K562 (cell line): ENCODE measurements at regions not wholly inside any gene's neighbourhood (a gene's known extent, or its start where the extent isn't known, plus 50 kb on each side); places are given as distances from the start of the nearest gene placed in this dataset.

Experiments used
- ATAC-seq: fragments of 200-7000 bp; cut with Tn5 transposase; 3 replicates; pipeline ENCODE4 v1.9.1; 2020; ENCODE audit warnings: moderate library complexity
- BruUV-seq: library from RNA; stranded (reverse); fragments of 400-500 nt; replicated peaks from 2 replicates; lab custom pipeline; 2021; lab: Mats Ljungman, UMichigan
- CTCF ChIA-PET: fragments of 300-600 bp; formaldehyde crosslinking; extraction: SDS; loops from one replicate; lab custom pipeline; 2021; ENCODE audit warnings: low intra/inter-chr PET ratio; lab: Yijun Ruan, JAX
- POLR2A ChIA-PET: fragments of 300-600, 350-650 bp; sonication (Branson Sonifier 250); formaldehyde crosslinking; extraction: SDS; loops from one replicate; lab custom pipeline; 2021; ENCODE audit warnings: antibody characterized with exemption, inconsistent platforms; lab: Yijun Ruan, JAX
- DNase-seq, 4 experiments: peaks; one replicate each; pipeline versions ENCODE4 v3.0.0 to v3.0.0-alpha.2; 2011 to 2018; ENCODE audit warnings: low spot score in 3 of 4, mixed read lengths in 3 of 4; ENCODE audit errors: extremely low read depth in 1 of 4
- FAIRE-seq: peaks from 2 replicates; lab custom pipeline; 2011; peaks lifted over from hg19 to GRCh38; lab: Jason Lieb, UNC
- H2AFZ ChIP-seq: 2 replicates; pipeline ENCODE4 v1.6.0; 2011; ENCODE audit warnings: low read depth, low read length, control low read depth, inconsistent platforms
- H3K27ac ChIP-seq: fragments of 200-600 bp; 3 replicates; pipeline ENCODE4 v1.8.0; 2011; ENCODE audit warnings: low read depth, mild to moderate bottlenecking, control low read depth, inconsistent platforms, low read length, moderate library complexity, mixed read lengths; ENCODE audit errors: extremely low read depth
- H3K27me3 ChIP-seq, 2 experiments: fragments of 300-600 bp in 1 of 2; 2 replicates in 1 of 2; 3 replicates in 1 of 2; pipeline versions ENCODE4 v1.6.0 to v1.8.0; 2011; ENCODE audit warnings: inconsistent platforms in 2 of 2, low read length in 2 of 2, mild to moderate bottlenecking in 1 of 2, mixed read lengths in 1 of 2, moderate library complexity in 1 of 2; ENCODE audit not compliant: control insufficient read depth in 2 of 2, insufficient read depth in 2 of 2
- H3K36me3 ChIP-seq: fragments of 300-600 bp; 3 replicates; pipeline ENCODE4 v1.8.0; 2011; ENCODE audit warnings: mild to moderate bottlenecking, low read length, inconsistent platforms; ENCODE audit not compliant: control insufficient read depth, insufficient read depth
- H3K4me1 ChIP-seq, 2 experiments: fragments of 200-600 bp in 1 of 2; replicated peaks in 1 of 2; 2 replicates in 1 of 2; 3 replicates in 1 of 2; pipeline versions ENCODE4 v1.5.1 to v1.8.0; 2011; ENCODE audit warnings: inconsistent platforms in 2 of 2, low read length in 2 of 2, mild to moderate bottlenecking in 1 of 2, mixed read lengths in 1 of 2, moderate library complexity in 1 of 2; ENCODE audit not compliant: control insufficient read depth in 2 of 2, insufficient read depth in 2 of 2
- H3K4me2 ChIP-seq: 2 replicates; pipeline ENCODE4 v1.6.1; 2011; ENCODE audit warnings: low read length, control low read depth, inconsistent platforms, mixed read lengths; ENCODE audit not compliant: insufficient read depth
- H3K4me3 ChIP-seq: fragments of 200-600 bp; sonication (generic), shearing (Covaris generic); 2 replicates; pipeline ENCODE4 v1.5.1; 2016; ENCODE audit warnings: control low read depth, inconsistent platforms
- H3K79me2 ChIP-seq: fragments of 200-600 bp; 3 replicates; pipeline ENCODE4 v1.8.0; 2011; ENCODE audit warnings: low read length, inconsistent platforms; ENCODE audit not compliant: control insufficient read depth, insufficient read depth
- H3K9ac ChIP-seq, 2 experiments: 2 replicates each; pipeline versions ENCODE4 v1.6.0 to v1.6.1; 2011; ENCODE audit warnings: low read depth in 2 of 2, low read length in 2 of 2, control low read depth in 1 of 2, inconsistent platforms in 1 of 2, mild to moderate bottlenecking in 1 of 2, mixed read lengths in 1 of 2; ENCODE audit not compliant: insufficient read depth in 1 of 2
- H3K9me1 ChIP-seq: one replicate; pipeline ENCODE4 v1.6.0; 2011; ENCODE audit warnings: inconsistent platforms, mild to moderate bottlenecking, low read length, moderate library complexity; ENCODE audit not compliant: control insufficient read depth, insufficient read depth
- H3K9me3 ChIP-seq: replicated peaks from 2 replicates; pipeline ENCODE4 v1.5.1; 2011; ENCODE audit warnings: low read depth, low read length, inconsistent platforms; ENCODE audit not compliant: control insufficient read depth, insufficient read depth
- H4K20me1 ChIP-seq: replicated peaks from 2 replicates; pipeline ENCODE4 v1.6.1; 2011; ENCODE audit warnings: low read length, inconsistent platforms, mixed read lengths; ENCODE audit not compliant: control insufficient read depth, insufficient read depth
- MCM3 ChIP-seq: fragments of 450-650 bp; IDR thresholded peaks from 2 replicates; pipeline ENCODE4 v1.6.1; 2016
- NUFIP1 ChIP-seq: fragments of 450-650 bp; IDR thresholded peaks from 2 replicates; pipeline ENCODE4 v1.6.1; 2018; ENCODE audit not compliant: partially characterized antibody
- RBM22 ChIP-seq: fragments of 200-400 bp; formaldehyde crosslinking; IDR thresholded peaks from 2 replicates; pipeline ENCODE4 v1.6.1; 2018; ENCODE audit warnings: low read length, low read depth; ENCODE audit not compliant: poor library complexity, severe bottlenecking
- RBM34 ChIP-seq: fragments of 200-400 bp; formaldehyde crosslinking; IDR thresholded peaks from 2 replicates; pipeline ENCODE4 v1.6.1; 2018; ENCODE audit warnings: low read length, borderline replicate concordance; ENCODE audit not compliant: insufficient read depth
- ZBTB8A ChIP-seq: fragments of 450-650 bp; IDR thresholded peaks from 2 replicates; pipeline ENCODE4 v1.6.1; 2018; ENCODE audit warnings: mild to moderate bottlenecking, moderate library complexity; ENCODE audit not compliant: partially characterized antibody
- WGBS: fragments of 100-300 bp; shearing (Covaris generic); methylation state at CpG from one replicate; pipeline ENCODE4 v1.1.6; 2016; ENCODE audit warnings: low coverage, mixed read lengths; ENCODE audit not compliant: insufficient coverage; ENCODE audit errors: missing lambda C conversion rate; 5-methylcytosine and 5-hydroxymethylcytosine counted together
- in situ Hi-C: fragments of 300-500 bp; cut with MboI; formaldehyde crosslinking; loops from 4 replicates; pipeline ENCODE4 v1.15.0; 2018; ENCODE audit warnings: inconsistent platforms, mixed read lengths
- intact Hi-C: fragments of 100-400 bp; cut with micrococcal nuclease; formaldehyde crosslinking; loops from 2 replicates; pipeline ENCODE4 v1.14.2; 2022
- TF ChIP-seq, protein P1 (sequence below), 2 experiments: fragments of 450-650 bp in 1 of 2; sonication (generic) in 1 of 2; formaldehyde crosslinking in 1 of 2; IDR thresholded peaks; 2 replicates each; pipeline versions ENCODE4 v1.7.1 to v1.9.0; 2016 to 2022; ENCODE audit warnings: inconsistent platforms in 1 of 2, mild to moderate bottlenecking in 1 of 2, missing genetic modification reagents in 1 of 2

DNA sequence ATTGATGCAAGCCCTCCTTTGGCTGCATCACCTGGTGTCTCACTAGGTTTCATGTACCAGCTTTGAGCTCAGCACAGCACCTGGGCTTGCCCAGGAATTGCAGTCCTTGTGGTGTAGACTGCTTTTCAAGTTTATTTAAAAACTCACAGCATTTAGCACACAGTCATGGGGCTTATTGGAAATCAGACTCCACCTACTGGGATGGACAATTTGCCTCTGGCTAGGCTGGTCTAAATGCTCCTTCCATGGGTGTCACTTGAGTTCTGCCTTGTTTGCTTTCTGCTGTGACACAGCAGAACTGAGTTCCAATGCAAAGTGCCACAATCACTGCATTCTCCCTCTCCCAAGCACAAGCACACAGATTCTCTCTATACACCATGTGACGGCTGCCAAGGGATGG is 453.3 kb downstream of the GABRG2 start:
- no peak overlapping the region for H2AFZ ChIP-seq
- in situ Hi-C loops: no loop called here
- no peaks in the 10 kb centered on the region for H3K4me1 ChIP-seq
- H3K27ac ChIP-seq: no peak overlapping the region
- H3K4me3 ChIP-seq: no peak overlapping the region
- no peaks in the 10 kb centered on the region for H3K9me1 ChIP-seq
- no peak overlapping the region for H3K4me2 ChIP-seq
- no TSS peak for BruUV-seq
- no peaks in the 10 kb centered on the region for H3K79me2 ChIP-seq
- no peaks in the 10 kb centered on the region for H4K20me1 ChIP-seq
- no peaks in the 10 kb centered on the region for H3K36me3 ChIP-seq
- ATAC-seq: no peak
- 0% methylated on average over 1 of the region's 1 CpG for WGBS
- intact Hi-C loops: no loop called here
- TF ChIP-seq RBM34 (no peak), MCM3 (no peak)
- CTCF ChIA-PET: no interaction called here
- DNase-seq: no peak
- POLR2A ChIA-PET: no interaction called here
- no peaks in the 10 kb centered on the region for H3K27me3 ChIP-seq
- no peak overlapping the region for H3K9ac ChIP-seq
- no peak for FAIRE-seq
- no peaks in the 10 kb centered on the region; the same call in 1 of the 2 replicates for H3K9me3 ChIP-seq

DNA sequence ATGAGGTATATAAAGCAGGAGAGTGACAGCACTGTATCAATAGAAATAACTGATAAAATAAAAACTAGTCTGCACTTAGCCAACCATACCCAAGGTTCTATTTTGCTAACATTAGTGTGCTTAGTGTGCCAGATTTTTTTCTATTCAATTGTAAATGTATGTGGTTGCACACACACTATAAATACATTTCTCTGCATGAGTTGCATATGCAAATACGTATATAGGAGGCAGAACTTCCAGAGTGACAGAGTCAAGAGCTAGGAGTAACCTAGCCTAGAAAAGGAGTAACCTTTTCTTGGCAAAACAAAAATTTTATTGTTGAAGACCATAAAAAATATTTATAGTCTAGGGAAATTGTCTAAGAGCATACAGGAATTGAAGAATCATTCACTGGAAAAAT is 461.6 kb downstream of the GABRG2 start:
- Histone ChIP-seq H3K27ac (no peak overlapping the region), H3K79me2 (no peaks in the 10 kb centered on the region), H3K4me3 (no peak overlapping the region), H3K9me3 (no peaks in the 10 kb centered on the region; the same call in 1 of the 2 replicates), H3K36me3 (no peaks in the 10 kb centered on the region), H3K4me2 (no peak overlapping the region), H3K9ac (no peak overlapping the region), H4K20me1 (no peaks in the 10 kb centered on the region), H2AFZ (no peak overlapping the region), H3K9me1 (no peaks in the 10 kb centered on the region), H3K4me1 (no peaks in the 10 kb centered on the region), H3K27me3 (no peaks in the 10 kb centered on the region)
- DNase-seq (no peak), FAIRE-seq (no peak), ATAC-seq (no peak)
- 0% methylated on average over 1 of the region's 1 CpG for WGBS
- BruUV-seq: no TSS peak
- in situ Hi-C loops (no loop called here), intact Hi-C loops (no loop called here)
- ChIA-PET CTCF (no interaction called here), POLR2A (no interaction called here)
- no peak for TF ChIP-seq ZBTB8A
- TF ChIP-seq NUFIP1: no peak
- TF ChIP-seq RBM22: no peak
- TF ChIP-seq, protein P1, sequence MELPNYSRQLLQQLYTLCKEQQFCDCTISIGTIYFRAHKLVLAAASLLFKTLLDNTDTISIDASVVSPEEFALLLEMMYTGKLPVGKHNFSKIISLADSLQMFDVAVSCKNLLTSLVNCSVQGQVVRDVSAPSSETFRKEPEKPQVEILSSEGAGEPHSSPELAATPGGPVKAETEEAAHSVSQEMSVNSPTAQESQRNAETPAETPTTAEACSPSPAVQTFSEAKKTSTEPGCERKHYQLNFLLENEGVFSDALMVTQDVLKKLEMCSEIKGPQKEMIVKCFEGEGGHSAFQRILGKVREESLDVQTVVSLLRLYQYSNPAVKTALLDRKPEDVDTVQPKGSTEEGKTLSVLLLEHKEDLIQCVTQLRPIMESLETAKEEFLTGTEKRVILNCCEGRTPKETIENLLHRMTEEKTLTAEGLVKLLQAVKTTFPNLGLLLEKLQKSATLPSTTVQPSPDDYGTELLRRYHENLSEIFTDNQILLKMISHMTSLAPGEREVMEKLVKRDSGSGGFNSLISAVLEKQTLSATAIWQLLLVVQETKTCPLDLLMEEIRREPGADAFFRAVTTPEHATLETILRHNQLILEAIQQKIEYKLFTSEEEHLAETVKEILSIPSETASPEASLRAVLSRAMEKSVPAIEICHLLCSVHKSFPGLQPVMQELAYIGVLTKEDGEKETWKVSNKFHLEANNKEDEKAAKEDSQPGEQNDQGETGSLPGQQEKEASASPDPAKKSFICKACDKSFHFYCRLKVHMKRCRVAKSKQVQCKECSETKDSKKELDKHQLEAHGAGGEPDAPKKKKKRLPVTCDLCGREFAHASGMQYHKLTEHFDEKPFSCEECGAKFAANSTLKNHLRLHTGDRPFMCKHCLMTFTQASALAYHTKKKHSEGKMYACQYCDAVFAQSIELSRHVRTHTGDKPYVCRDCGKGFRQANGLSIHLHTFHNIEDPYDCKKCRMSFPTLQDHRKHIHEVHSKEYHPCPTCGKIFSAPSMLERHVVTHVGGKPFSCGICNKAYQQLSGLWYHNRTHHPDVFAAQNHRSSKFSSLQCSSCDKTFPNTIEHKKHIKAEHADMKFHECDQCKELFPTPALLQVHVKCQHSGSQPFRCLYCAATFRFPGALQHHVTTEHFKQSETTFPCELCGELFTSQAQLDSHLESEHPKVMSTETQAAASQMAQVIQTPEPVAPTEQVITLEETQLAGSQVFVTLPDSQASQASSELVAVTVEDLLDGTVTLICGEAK (IDR thresholded peaks at IDR 0.05): no peak
- TF ChIP-seq, protein P1 (CRISPR knock-in tag; IDR thresholded peaks at IDR 0.05): no peak
